Stomach (tissue), 8 donors: ENCODE measurements at regions not wholly inside any gene's neighbourhood (a gene's known extent, or its start where the extent isn't known, plus 50 kb on each side); places are given as distances from the start of the nearest gene placed in this dataset.

ENCODE experiments used
- DNase-seq, 2 donors: peaks; one replicate each; pipeline versions ENCODE4 v3.0.0 to v3.0.0-alpha.2; 2013 to 2019
- H3K27ac ChIP-seq, 5 donors: fragments of 200-600 bp in 4 of 5; sonication (generic) in 4 of 5; one replicate each; pipeline ENCODE4 v1.5.1; 2013 to 2019; ENCODE audit warnings: mild to moderate bottlenecking in 1 of 5, moderate library complexity in 1 of 5
- H3K27me3 ChIP-seq, 3 donors: fragments of 200-600 bp; sonication (generic); one replicate each; pipeline ENCODE4 v1.5.1; 2017 to 2019; ENCODE audit warnings: mixed run types in 1 of 3
- H3K36me3 ChIP-seq, 4 donors: fragments of 200-600 bp; sonication (generic); 1 replicate in 3 of 4; 2 replicates in 1 of 4; pipeline ENCODE4 v1.5.1; 2016 to 2019
- H3K4me1 ChIP-seq, 4 donors: fragments of 200-600 bp; sonication (generic); one replicate each; pipeline ENCODE4 v1.5.1; 2016 to 2019
- H3K4me3 ChIP-seq, 4 donors: fragments of 200-600 bp; sonication (generic) in 3 of 4; one replicate each; pipeline ENCODE4 v1.5.1; 2016 to 2019; ENCODE audit warnings: mild to moderate bottlenecking in 1 of 4
- H3K9me3 ChIP-seq, 4 donors: fragments of 200-600 bp; sonication (generic); one replicate each; pipeline ENCODE4 v1.5.1; 2016 to 2019
- CTCF ChIP-seq, 7 experiments: fragments of 450-650 bp in 4 of 7; fragments of 200-600 bp in 3 of 7; sonication (generic) in 3 of 7; IDR thresholded peaks; one replicate each; pipeline ENCODE4 v1.5.1; 2016 to 2019; ENCODE audit warnings: antibody characterized with exemption in 7 of 7, control low read depth in 2 of 7, mild to moderate bottlenecking in 1 of 7
- EP300 ChIP-seq: sonication (generic); formaldehyde crosslinking; IDR thresholded peaks from one replicate; pipeline ENCODE4 v1.6.1; 2017; ENCODE audit warnings: antibody characterized with exemption
- POLR2A ChIP-seq, 4 donors: fragments of 450-650 bp; IDR thresholded peaks; one replicate each; pipeline ENCODE4 v1.6.1; 2016; ENCODE audit warnings: antibody characterized with exemption in 4 of 4, control low read depth in 2 of 4, mild to moderate bottlenecking in 1 of 4, moderate library complexity in 1 of 4
- POLR2AphosphoS5 ChIP-seq, 3 donors: sonication (generic); formaldehyde crosslinking; IDR thresholded peaks; one replicate each; pipeline ENCODE4 v1.6.1; 2016; ENCODE audit warnings: antibody characterized with exemption in 3 of 3
- WGBS, 5 donors: extraction: QIAGEN DNeasy Blood & Tissue Kit in 3 of 5; methylation state at CpG; one replicate each; pipeline versions ENCODE4 v1.1.5 to v1.1.7; 2013 to 2018; 5-methylcytosine and 5-hydroxymethylcytosine counted together
- intact Hi-C: fragments of 100-400 bp; cut with DNase I; formaldehyde crosslinking; loops from one replicate; pipeline ENCODE4 v1.15.1; 2023; ENCODE audit warnings: low total_unique reads
- donor health status: healthy with polysubstance abuse.
- donor health status: Bipolar disorder and iron deficiency.
- donor health status: healthy.

GRCh38 chr11:70611821-70612220 lies 213.5 kb downstream of the CTTN start:
- intact Hi-C loops, result no loop called here
- 51 to 77% (median 62%) methylated on average over 14 of the region's 14 CpGs for WGBS, 5 donors
- no peaks in the 10 kb centered on the region for H3K36me3 ChIP-seq

GRCh38 chr11:70612459-70613141 lies 214.3 kb downstream of the CTTN start:
- intact Hi-C loops, result no loop called here
- no peak for DNase-seq

More at GRCh38 chr11:70611821-70612220, 213.5 kb downstream of the CTTN start:
- H3K4me3 ChIP-seq, result no peak overlapping the region
- H3K9me3 ChIP-seq, result peaks cover 7 to 19% (median 17%) of the 10 kb centered on the region in 4 donors
- peaks cover 0 to 4% (median 0%) of the 10 kb centered on the region in 3 donors for H3K27me3 ChIP-seq
- no peak for TF ChIP-seq POLR2A (IDR thresholded peaks at IDR 0.05)
- TF ChIP-seq CTCF (IDR thresholded peaks at IDR 0.05), result no peak
- no peak for TF ChIP-seq POLR2AphosphoS5 (IDR thresholded peaks at IDR 0.05)
- TF ChIP-seq EP300, result no peak
- DNase-seq, result no peak
- H3K4me1 ChIP-seq, result peaks cover 0 to 8% (median 2%) of the 10 kb centered on the region in 4 donors
- H3K27ac ChIP-seq, result no peak overlapping the region

GRCh38 chr11:70614034-70614681 lies 215.8 kb downstream of the CTTN start:
- WGBS, 5 donors, result 88 to 100% (median 93%) methylated on average over 7 of the region's 7 CpGs
- DNase-seq, result no peak
- H3K27me3 ChIP-seq, result peaks cover 0 to 4% (median 0%) of the 10 kb centered on the region in 3 donors
- peaks cover 7 to 19% (median 17%) of the 10 kb centered on the region in 4 donors for H3K9me3 ChIP-seq
- H3K4me3 ChIP-seq, result no peak overlapping the region
- H3K36me3 ChIP-seq, result no peaks in the 10 kb centered on the region
- peaks cover 0 to 8% (median 2%) of the 10 kb centered on the region in 4 donors for H3K4me1 ChIP-seq
- H3K27ac ChIP-seq, result no peak overlapping the region
- TF ChIP-seq CTCF (IDR thresholded peaks at IDR 0.05) (no peak), POLR2A (IDR thresholded peaks at IDR 0.05) (no peak)
- intact Hi-C loops, result no loop called here

More at GRCh38 chr11:70612459-70613141, 214.3 kb downstream of the CTTN start:
- TF ChIP-seq CTCF (IDR thresholded peaks at IDR 0.05) (no peak), EP300 (no peak), POLR2AphosphoS5 (IDR thresholded peaks at IDR 0.05) (no peak), POLR2A (IDR thresholded peaks at IDR 0.05) (no peak)
- Histone ChIP-seq H3K36me3 (no peaks in the 10 kb centered on the region), H3K27ac (no peak overlapping the region), H3K9me3 (peaks cover 7 to 19% (median 17%) of the 10 kb centered on the region in 4 donors), H3K27me3 (peaks cover 0 to 4% (median 0%) of the 10 kb centered on the region in 3 donors), H3K4me1 (peaks cover 0 to 8% (median 2%) of the 10 kb centered on the region in 4 donors), H3K4me3 (no peak overlapping the region)
- 79 to 89% (median 88%) methylated on average over 24 of the region's 24 CpGs for WGBS, 5 donors

GRCh38 chr11:70615036-70615875 lies 216.9 kb downstream of the CTTN start:
- peaks cover 0 to 8% (median 2%) of the 10 kb centered on the region in 4 donors for H3K4me1 ChIP-seq
- no peaks in the 10 kb centered on the region for H3K36me3 ChIP-seq
- intact Hi-C loops, result no loop called here
- TF ChIP-seq POLR2A (IDR thresholded peaks at IDR 0.05) (no peak), CTCF (IDR thresholded peaks at IDR 0.05) (no peak), EP300 (no peak), POLR2AphosphoS5 (IDR thresholded peaks at IDR 0.05) (no peak)
- DNase-seq, result no peak
- H3K9me3 ChIP-seq, result peaks cover 7 to 19% (median 17%) of the 10 kb centered on the region in 4 donors
- H3K27ac ChIP-seq, result no peak overlapping the region
- H3K4me3 ChIP-seq, result no peak overlapping the region
- H3K27me3 ChIP-seq, result peaks cover 0 to 4% (median 0%) of the 10 kb centered on the region in 3 donors
- whole genome bisulfite sequencing, 5 donors, result 95 to 99% (median 97%) methylated on average over 17 to 18 of the region's 18 CpGs
